WTC11 (cell line): ENCODE measurements at regions not wholly inside any gene's neighbourhood (a gene's known extent, or its start where the extent isn't known, plus 50 kb on each side); places are given as distances from the start of the nearest gene placed in this dataset.

Experiments
- NFYB ChIP-seq: sonication (generic); formaldehyde crosslinking; conservative IDR thresholded peaks from 2 replicates; pipeline ENCODE4 v1.8.0; 2022; ENCODE audit warnings: low read depth, missing genetic modification reagents
- NR2C2 ChIP-seq: sonication (generic); formaldehyde crosslinking; IDR thresholded peaks from 2 replicates; pipeline ENCODE4 v1.8.0; 2022; ENCODE audit warnings: mild to moderate bottlenecking, missing genetic modification reagents
- PRRX2 ChIP-seq: fragments of 250-450 bp; sonication (Bioruptor Pico); IDR thresholded peaks from 2 replicates; pipeline ENCODE4 v1.8.0; 2021; ENCODE audit warnings: mild to moderate bottlenecking
- ZNF138 ChIP-seq: sonication (generic); formaldehyde crosslinking; conservative IDR thresholded peaks from 2 replicates; pipeline ENCODE4 v1.8.1; 2022; ENCODE audit warnings: mild to moderate bottlenecking, moderate library complexity, missing genetic modification reagents
- ZNF263 ChIP-seq: sonication (generic); formaldehyde crosslinking; IDR thresholded peaks from 2 replicates; pipeline ENCODE4 v1.8.1; 2022; ENCODE audit warnings: low read depth, mild to moderate bottlenecking, moderate library complexity, missing genetic modification reagents
- TF ChIP-seq, protein P1 (sequence below): fragments of 200-600 bp; IDR thresholded peaks from 2 replicates; pipeline ENCODE4 v1.8.0; 2022; ENCODE audit warnings: antibody characterized with exemption
- TF ChIP-seq, protein P2 (sequence below): sonication (generic); formaldehyde crosslinking; IDR thresholded peaks from 2 replicates; pipeline ENCODE4 v1.8.0; 2022; ENCODE audit warnings: mild to moderate bottlenecking, missing genetic modification reagents

DNA sequence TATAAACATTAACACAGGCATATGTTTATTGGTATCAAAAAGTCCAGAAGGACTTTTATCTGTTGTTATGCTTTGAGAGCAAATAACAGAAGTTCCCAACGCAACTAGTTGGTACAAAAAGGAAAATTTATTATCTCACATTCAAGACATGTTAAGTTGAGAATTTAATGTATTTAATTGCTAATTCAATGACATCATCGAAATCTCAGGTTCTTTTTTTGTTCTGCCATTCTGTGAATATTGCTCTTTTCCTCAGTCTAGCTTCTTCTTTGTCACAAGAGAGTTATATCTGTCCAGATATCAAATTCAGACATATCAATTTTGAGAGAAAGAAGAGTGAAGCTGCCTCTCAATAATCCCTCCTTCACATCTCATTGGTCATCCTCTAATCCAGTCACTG is 307.6 kb upstream of the PCSK5 start:
- TF ChIP-seq ZNF138 (no peak), ZNF263 (CRISPR knock-in tag) (no peak), NR2C2 (CRISPR knock-in tag) (no peak), NFYB (CRISPR knock-in tag) (no peak), PRRX2 (CRISPR knock-in tag) (no peak)
- TF ChIP-seq, protein P1, sequence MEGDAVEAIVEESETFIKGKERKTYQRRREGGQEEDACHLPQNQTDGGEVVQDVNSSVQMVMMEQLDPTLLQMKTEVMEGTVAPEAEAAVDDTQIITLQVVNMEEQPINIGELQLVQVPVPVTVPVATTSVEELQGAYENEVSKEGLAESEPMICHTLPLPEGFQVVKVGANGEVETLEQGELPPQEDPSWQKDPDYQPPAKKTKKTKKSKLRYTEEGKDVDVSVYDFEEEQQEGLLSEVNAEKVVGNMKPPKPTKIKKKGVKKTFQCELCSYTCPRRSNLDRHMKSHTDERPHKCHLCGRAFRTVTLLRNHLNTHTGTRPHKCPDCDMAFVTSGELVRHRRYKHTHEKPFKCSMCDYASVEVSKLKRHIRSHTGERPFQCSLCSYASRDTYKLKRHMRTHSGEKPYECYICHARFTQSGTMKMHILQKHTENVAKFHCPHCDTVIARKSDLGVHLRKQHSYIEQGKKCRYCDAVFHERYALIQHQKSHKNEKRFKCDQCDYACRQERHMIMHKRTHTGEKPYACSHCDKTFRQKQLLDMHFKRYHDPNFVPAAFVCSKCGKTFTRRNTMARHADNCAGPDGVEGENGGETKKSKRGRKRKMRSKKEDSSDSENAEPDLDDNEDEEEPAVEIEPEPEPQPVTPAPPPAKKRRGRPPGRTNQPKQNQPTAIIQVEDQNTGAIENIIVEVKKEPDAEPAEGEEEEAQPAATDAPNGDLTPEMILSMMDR, result no peak
- TF ChIP-seq, protein P2, sequence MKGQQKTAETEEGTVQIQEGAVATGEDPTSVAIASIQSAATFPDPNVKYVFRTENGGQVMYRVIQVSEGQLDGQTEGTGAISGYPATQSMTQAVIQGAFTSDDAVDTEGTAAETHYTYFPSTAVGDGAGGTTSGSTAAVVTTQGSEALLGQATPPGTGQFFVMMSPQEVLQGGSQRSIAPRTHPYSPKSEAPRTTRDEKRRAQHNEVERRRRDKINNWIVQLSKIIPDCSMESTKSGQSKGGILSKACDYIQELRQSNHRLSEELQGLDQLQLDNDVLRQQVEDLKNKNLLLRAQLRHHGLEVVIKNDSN (CRISPR knock-in tag), result no peak
